ENCODE measurements at regions not wholly inside any gene's neighbourhood (a gene's known extent, or its start where the extent isn't known, plus 50 kb on each side); places are given as distances from the start of the nearest gene placed in this dataset.

DNA sequence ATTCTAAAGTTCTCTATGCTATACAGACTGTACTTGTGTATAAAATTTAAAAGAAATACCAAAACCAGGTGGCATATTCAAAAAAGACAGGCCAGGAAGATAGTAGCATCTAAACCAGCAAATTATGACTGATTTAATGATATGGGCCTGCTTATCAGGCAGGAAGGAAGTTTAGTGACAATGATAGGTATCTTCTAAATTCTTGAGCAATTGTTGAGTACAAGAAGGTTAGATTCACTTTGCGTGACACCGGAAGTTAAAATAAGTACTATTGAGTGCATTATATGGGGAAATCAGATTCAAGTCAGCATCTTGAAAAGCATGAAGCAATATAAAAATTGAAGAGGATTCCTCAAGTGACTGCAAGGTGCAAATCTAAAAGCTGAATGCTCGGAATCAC lies 186.8 kb upstream of the RGS18 start:
- no peaks in the 10 kb centered on the region for H3K79me1 ChIP-seq (ENCODE audit: low read depth in 1 of 2, low read length in 2 of 2)
- ChIA-PET CTCF (no interaction called here), POLR2A (ENCODE audit: unreplicated experiment) (no interaction called here)
- H3K18ac ChIP-seq (ENCODE audit: low read depth, low read length), result no peak overlapping the region
- H4K20me1 ChIP-seq (ENCODE audit: insufficient read depth, low read length), result no peaks in the 10 kb centered on the region
- no peak overlapping the region for H2BK15ac ChIP-seq (ENCODE audit: low read depth, low read length)
- no peak overlapping the region for H3K4me3 ChIP-seq (ENCODE audit: insufficient read depth, low read depth, low read length)
- intact Hi-C loops (cut with micrococcal nuclease), result no loop called here
- H3K9me3 ChIP-seq (ENCODE audit: control insufficient read depth, insufficient read depth, low read length), result no peaks in the 10 kb centered on the region
- H2BK20ac ChIP-seq (ENCODE audit: low read depth, low read length), result no peak overlapping the region
- no peak overlapping the region for H3K14ac ChIP-seq (replicated peaks; ENCODE audit: low read depth, low read length)
- no peaks in the 10 kb centered on the region for H3K36me3 ChIP-seq (ENCODE audit: control insufficient read depth, insufficient read depth, low read length)
- ATAC-seq (ENCODE audit: low read depth) (no peak), DNase-seq (no peak)
- H3K4me1 ChIP-seq (ENCODE audit: control insufficient read depth, insufficient read depth, low read length), result no peaks in the 10 kb centered on the region
- H2AK9ac ChIP-seq (replicated peaks; ENCODE audit: low read depth, low read length, poor library complexity), result no peak overlapping the region
- H3K27ac ChIP-seq (ENCODE audit: insufficient read depth, low read length), result no peak overlapping the region
- H4K91ac ChIP-seq (ENCODE audit: insufficient read depth, low read depth, low read length), result no peak overlapping the region
- no peak overlapping the region for H3K56ac ChIP-seq (ENCODE audit: extremely low read depth, insufficient read depth, low read length)
- H3K4ac ChIP-seq (ENCODE audit: low read depth, low read length), result no peak overlapping the region
- TF ChIP-seq BHLHE40 (IDR thresholded peaks at IDR 0.05; ENCODE audit: low read depth, low read length) (no peak), SMC3 (IDR thresholded peaks at IDR 0.05; ENCODE audit: low read depth, low read length) (no peak), MAZ (IDR thresholded peaks at IDR 0.05; ENCODE audit: borderline replicate concordance, low read depth, low read length) (no peak), POLR2A (IDR thresholded peaks at IDR 0.05; ENCODE audit: low read depth, low read length) (no peak), MAFK (IDR thresholded peaks at IDR 0.05; ENCODE audit: low read depth, low read length) (no peak)
- TF ChIP-seq, protein P1, sequence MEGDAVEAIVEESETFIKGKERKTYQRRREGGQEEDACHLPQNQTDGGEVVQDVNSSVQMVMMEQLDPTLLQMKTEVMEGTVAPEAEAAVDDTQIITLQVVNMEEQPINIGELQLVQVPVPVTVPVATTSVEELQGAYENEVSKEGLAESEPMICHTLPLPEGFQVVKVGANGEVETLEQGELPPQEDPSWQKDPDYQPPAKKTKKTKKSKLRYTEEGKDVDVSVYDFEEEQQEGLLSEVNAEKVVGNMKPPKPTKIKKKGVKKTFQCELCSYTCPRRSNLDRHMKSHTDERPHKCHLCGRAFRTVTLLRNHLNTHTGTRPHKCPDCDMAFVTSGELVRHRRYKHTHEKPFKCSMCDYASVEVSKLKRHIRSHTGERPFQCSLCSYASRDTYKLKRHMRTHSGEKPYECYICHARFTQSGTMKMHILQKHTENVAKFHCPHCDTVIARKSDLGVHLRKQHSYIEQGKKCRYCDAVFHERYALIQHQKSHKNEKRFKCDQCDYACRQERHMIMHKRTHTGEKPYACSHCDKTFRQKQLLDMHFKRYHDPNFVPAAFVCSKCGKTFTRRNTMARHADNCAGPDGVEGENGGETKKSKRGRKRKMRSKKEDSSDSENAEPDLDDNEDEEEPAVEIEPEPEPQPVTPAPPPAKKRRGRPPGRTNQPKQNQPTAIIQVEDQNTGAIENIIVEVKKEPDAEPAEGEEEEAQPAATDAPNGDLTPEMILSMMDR (conservative IDR thresholded peaks at IDR 0.05; ENCODE audit: low read depth, low read length), result no peak
- no peak overlapping the region for H2AFZ ChIP-seq (replicated peaks; ENCODE audit: low read length, poor library complexity)
- WGBS, 2 experiments (ENCODE audit: extremely low coverage in 2 of 2, insufficient read length in 1 of 2), result no CpG with 5 or more reads among the region's 3 CpGs
- H3K27me3 ChIP-seq (ENCODE audit: control insufficient read depth, insufficient read depth, low read length), result no peaks in the 10 kb centered on the region
- H3K4me2 ChIP-seq (ENCODE audit: low read depth, low read length), result no peak overlapping the region
- in situ Hi-C loops (cut with MboI; ENCODE audit: low sequenced_read_pairs), result no loop called here
- no peak overlapping the region for H3K9ac ChIP-seq (ENCODE audit: low read depth, low read length)
- no peak overlapping the region for H2BK5ac ChIP-seq (ENCODE audit: low read depth, low read length, poor library complexity, severe bottlenecking)
- no peak overlapping the region for H2BK120ac ChIP-seq (ENCODE audit: low read depth, low read length)
- no TSS peak for BruUV-seq (replicated peaks)
- H2AK5ac ChIP-seq (ENCODE audit: low read depth, low read length), result no peak overlapping the region
- no peak overlapping the region for H3K23ac ChIP-seq (ENCODE audit: low read depth, low read length)
- H4K5ac ChIP-seq (ENCODE audit: low read depth, low read length), result no peak overlapping the region
- 0 out of 2 replicates have a peak, but pooled peaks cover under 1% of the 10 kb centered on the region for H3K9me1 ChIP-seq (ENCODE audit: insufficient read depth, low read length)
- dilution Hi-C loops (cut with HindIII; ENCODE audit: low sequenced_read_pairs, unreplicated experiment), result no loop called here
- H4K8ac ChIP-seq (ENCODE audit: low read depth in 2 of 2, low read length in 2 of 2), result no peak overlapping the region

Measured in IMR-90 (cell line).